Panc1 (cell line): ENCODE measurements at regions not wholly inside any gene's neighbourhood (a gene's known extent, or its start where the extent isn't known, plus 50 kb on each side); places are given as distances from the start of the nearest gene placed in this dataset.

Experiments
- POLR2AphosphoS5 ChIP-seq: IDR thresholded peaks from 2 replicates; pipeline ENCODE4 v1.6.1; 2012; ENCODE audit warnings: mild to moderate bottlenecking, low read depth, low read length, moderate library complexity
- TF ChIP-seq, protein P1 (sequence below): fragments of 450-650 bp; IDR thresholded peaks from 2 replicates; pipeline ENCODE4 v1.5.1; 2017; ENCODE audit warnings: mild to moderate bottlenecking
- TF ChIP-seq, protein P2 (sequence below), 2 experiments: IDR thresholded peaks; 2 replicates each; pipeline ENCODE4 v1.6.1; 2011 to 2012; ENCODE audit warnings: low read depth in 2 of 2, control low read depth in 1 of 2, low read length in 1 of 2, mild to moderate bottlenecking in 1 of 2, moderate library complexity in 1 of 2; ENCODE audit not compliant: insufficient read depth in 1 of 2

DNA sequence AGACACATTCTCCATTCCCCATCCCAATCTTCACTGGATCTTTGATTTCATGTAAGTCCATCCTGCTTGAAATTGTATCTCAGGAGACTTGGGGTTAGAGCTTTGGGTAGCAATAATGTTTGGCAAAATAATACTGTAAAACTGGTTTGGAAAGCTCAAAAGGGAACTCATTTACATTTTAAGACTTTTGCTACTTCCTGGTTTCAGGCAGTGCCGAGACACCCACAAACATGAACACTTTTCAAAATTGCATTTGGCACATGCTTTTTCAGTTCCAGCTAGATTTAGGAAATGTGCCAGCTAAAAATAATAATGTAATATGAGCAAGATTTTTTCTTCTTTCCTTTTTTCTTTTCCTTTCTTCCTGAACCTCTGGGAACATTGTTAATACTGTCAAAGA, 145.7 kb upstream of the CBLB start:
- TF ChIP-seq, protein P1, sequence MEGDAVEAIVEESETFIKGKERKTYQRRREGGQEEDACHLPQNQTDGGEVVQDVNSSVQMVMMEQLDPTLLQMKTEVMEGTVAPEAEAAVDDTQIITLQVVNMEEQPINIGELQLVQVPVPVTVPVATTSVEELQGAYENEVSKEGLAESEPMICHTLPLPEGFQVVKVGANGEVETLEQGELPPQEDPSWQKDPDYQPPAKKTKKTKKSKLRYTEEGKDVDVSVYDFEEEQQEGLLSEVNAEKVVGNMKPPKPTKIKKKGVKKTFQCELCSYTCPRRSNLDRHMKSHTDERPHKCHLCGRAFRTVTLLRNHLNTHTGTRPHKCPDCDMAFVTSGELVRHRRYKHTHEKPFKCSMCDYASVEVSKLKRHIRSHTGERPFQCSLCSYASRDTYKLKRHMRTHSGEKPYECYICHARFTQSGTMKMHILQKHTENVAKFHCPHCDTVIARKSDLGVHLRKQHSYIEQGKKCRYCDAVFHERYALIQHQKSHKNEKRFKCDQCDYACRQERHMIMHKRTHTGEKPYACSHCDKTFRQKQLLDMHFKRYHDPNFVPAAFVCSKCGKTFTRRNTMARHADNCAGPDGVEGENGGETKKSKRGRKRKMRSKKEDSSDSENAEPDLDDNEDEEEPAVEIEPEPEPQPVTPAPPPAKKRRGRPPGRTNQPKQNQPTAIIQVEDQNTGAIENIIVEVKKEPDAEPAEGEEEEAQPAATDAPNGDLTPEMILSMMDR: no peak
- TF ChIP-seq, protein P2, sequence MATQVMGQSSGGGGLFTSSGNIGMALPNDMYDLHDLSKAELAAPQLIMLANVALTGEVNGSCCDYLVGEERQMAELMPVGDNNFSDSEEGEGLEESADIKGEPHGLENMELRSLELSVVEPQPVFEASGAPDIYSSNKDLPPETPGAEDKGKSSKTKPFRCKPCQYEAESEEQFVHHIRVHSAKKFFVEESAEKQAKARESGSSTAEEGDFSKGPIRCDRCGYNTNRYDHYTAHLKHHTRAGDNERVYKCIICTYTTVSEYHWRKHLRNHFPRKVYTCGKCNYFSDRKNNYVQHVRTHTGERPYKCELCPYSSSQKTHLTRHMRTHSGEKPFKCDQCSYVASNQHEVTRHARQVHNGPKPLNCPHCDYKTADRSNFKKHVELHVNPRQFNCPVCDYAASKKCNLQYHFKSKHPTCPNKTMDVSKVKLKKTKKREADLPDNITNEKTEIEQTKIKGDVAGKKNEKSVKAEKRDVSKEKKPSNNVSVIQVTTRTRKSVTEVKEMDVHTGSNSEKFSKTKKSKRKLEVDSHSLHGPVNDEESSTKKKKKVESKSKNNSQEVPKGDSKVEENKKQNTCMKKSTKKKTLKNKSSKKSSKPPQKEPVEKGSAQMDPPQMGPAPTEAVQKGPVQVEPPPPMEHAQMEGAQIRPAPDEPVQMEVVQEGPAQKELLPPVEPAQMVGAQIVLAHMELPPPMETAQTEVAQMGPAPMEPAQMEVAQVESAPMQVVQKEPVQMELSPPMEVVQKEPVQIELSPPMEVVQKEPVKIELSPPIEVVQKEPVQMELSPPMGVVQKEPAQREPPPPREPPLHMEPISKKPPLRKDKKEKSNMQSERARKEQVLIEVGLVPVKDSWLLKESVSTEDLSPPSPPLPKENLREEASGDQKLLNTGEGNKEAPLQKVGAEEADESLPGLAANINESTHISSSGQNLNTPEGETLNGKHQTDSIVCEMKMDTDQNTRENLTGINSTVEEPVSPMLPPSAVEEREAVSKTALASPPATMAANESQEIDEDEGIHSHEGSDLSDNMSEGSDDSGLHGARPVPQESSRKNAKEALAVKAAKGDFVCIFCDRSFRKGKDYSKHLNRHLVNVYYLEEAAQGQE (IDR thresholded peaks at IDR 0.05; ENCODE audit: insufficient read depth in 1 of 2, low read depth in 2 of 2, low read length in 1 of 2): no peak
- TF ChIP-seq POLR2AphosphoS5: no peak
